ENCODE measurements at regions not wholly inside any gene's neighbourhood (a gene's known extent, or its start where the extent isn't known, plus 50 kb on each side); places are given as distances from the start of the nearest gene placed in this dataset.
"Not testable (repeated sequence)": the region's sequence is repeated elsewhere in the genome, so short reads cannot be mapped to it uniquely, and the experiment has no call there.

DNA sequence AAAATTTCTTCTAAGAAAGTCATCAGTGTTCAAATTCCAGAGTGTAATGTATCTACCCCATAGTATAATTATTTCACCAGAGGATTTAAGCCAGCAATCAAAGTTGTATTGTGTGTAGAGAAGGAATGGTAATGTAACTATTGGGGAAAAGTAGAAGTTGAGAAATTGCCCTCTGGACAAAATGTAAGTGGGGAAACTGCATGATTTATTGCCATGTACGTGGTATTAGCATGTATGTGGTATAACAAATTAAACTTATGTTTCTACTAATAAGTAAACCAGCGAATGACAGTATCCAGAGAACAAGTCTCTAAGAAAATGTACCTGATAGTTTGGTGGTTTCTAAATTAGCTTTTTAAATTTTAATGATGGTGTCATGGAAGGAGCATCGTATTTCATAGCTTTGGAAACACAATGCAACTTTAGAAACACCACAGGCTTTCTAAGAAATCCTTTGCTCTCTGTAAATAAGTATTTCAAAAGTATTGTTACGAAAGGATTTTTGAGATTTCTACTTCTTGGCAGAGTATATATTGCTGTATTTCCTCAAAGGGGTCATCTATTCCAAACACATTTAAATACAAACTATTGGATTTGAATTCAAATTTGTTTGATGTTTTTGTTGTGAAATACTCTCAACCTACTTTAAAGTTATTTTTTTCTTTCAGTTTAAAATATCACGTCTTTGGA, 1018.9 kb upstream of the ZEB2 start:
- no peak for DNase-seq
- intact Hi-C loops (cut with DNase I) = no loop called here

- intact Hi-C loops (cut with DNase I) = no loop called here
- DNase-seq = no peak
These were observed 1010.7 kb upstream of the ZEB2 start for GRCh38 chr2:145530653-145531052.

DNA sequence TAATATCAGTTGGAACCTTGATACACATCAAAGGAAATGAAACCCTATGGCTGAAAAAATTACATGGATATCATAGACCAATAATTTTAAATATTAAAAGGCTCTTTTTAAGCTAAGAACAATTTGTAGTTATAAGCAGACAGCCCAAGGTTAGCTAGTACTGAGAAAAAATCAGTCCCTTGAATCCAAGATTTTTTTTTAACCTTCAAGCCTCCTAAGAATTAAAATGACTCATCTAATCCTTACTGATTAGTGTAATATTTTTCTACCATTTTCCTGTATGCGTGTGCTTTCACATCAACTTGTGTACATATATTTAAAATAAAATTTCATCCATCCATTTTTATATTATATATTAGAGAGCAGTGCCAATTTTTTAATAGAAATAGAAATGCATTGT, 1004.9 kb upstream of the ZEB2 start:
- intact Hi-C loops (cut with DNase I) = no loop called here
- no peak for DNase-seq

GRCh38 chr2:145524303-145524702, 1004.4 kb upstream of the ZEB2 start:
- DNase-seq = no peak

DNA sequence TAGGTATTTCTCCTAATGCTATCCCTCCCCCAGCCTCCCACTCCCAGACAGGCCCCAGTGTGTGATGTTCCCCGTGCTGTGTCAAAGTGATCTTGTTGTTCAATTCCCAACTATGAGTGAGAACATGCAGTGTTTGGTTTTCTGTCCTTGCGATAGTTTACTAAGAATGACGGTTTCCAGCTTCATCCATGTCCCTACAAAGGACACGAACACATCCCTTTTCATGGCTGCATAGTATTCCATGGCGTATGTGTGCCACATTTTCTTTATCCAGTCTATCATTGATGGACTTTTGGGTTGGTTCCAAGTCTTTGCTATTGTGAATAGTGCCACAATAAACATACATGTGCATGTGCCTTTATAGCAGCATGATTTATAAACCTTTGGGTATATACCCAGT, 999.3 kb upstream of the ZEB2 start:
- intact Hi-C loops (cut with DNase I); DNase-seq: not testable (repeated sequence)

More at GRCh38 chr2:145524303-145524702, 1004.4 kb upstream of the ZEB2 start:
- intact Hi-C loops (cut with DNase I) = no loop called here

- intact Hi-C loops (cut with DNase I) = no loop called here
- no peak for DNase-seq
These were observed 992.0 kb upstream of the ZEB2 start for GRCh38 chr2:145511946-145512345.

- intact Hi-C loops (cut with DNase I) = no loop called here
- DNase-seq = no peak
These were observed 983.6 kb upstream of the ZEB2 start for GRCh38 chr2:145503511-145503910.

DNA sequence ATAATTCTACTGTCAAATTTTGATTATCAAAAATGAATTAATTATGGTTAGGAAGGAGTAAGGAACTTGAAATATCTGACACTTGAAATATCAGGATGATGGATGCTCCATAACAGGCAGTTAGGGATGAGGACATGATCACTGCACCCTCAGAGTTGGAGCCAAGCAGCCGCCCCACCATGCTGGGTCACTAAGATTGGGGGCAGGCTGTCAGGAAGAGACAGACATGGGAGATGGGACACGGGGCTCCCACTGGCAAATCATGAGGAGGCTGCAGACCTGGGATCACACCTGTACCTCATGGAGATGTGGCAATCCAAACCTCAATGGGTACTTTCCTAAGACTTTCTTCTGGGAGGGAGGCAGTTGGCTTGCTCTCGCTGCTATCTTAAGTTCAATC, 982.0 kb upstream of the ZEB2 start:
- DNase-seq = no peak
- intact Hi-C loops (cut with DNase I) = no loop called here

GRCh38 chr2:145495590-145495989, 975.7 kb upstream of the ZEB2 start:
- DNase-seq = no peak
- intact Hi-C loops (cut with DNase I) = no loop called here

DNA sequence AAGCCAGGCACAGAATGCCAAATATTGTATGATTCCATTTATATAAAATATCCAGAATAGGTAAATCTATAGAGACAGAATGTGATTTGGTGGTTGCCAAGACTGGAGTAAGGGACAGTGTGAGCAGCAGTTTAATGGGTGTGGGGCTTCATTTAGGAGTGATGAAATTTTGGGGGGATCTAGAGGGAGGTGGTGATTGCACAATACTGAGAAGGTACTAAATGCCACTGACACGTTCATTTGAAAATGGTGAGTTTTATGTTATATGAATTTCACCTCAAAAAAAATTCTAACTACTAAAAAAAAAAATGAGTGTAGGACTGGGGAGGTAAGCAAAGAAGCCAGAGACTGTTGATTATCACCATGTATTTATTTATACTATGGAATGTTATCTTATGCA, 974.5 kb upstream of the ZEB2 start:
- no peak for DNase-seq
- intact Hi-C loops (cut with DNase I) = no loop called here

DNA sequence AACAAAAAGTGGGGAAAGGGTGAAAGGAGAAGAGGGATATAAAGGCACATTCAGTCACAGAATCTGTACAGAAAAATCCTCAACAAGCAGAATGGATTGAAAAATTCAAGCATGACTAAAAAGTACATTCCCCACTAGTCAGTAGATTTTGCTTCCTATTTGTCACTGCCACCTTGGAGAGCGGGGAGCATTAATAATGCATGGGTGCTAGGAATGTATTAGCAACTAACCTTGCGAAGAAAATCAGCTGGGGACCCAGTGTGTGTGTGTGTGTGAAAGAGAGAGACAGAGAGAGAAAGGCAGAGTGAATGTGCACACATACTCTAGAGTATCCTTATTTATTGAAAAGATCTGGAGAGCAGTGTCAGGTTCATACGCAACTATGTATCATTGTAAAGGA, 968.7 kb upstream of the ZEB2 start:
- DNase-seq = no peak
- intact Hi-C loops (cut with DNase I) = no loop called here

DNA sequence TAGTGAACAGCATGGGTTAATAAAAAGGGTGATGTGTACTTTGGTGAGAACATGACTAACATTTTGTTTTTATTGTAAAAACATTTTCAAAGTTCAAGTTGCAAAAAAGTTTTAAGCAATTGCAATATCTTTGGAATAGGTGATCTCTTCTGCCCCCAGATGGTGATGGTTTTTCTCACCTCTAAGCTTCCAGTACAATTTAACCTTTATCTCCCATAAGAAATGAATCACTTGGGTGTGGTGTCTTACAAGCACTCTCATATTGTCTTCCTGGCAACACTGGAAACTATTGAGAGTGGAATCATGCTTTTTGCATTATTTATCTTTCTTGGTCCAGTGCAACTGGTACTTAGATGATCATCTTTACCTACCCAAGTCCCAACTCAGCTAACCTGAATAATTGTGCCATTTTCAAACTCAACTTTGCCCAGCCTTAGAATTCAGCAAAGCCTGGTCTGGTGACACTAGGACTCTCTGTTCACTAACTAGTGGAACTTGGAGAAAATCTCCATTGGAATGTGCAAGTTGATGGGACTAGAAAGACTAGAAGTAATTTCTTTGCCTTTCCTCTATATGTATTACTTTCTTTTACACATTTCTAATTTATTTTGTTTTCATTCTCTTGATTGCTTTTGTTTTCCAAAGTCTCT, 964.7 kb upstream of the ZEB2 start:
- DNase-seq = peak in 4 of 42 donors; percentile 6 to 14 (median 10)
- intact Hi-C loops (cut with DNase I) = no loop called here

DNA sequence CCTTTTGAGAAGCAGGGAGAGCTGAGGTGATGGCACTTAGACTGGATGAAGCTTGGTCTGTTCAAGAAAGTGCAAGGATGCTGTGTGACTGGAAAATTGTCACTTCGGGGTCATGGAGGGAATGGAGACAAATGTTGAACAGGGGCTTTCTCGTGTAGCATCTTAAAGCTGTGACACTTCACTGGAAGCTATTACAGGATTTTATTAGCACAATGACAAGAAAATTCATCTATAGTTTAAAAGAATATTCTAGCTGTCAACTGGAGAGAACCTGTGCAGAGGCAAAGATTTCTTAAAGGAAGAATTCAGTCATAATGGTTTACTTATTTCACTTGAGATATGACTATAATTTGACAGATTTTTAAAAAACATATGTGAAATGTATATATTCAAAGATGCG, 963.9 kb upstream of the ZEB2 start:
- no peak for DNase-seq
- intact Hi-C loops (cut with DNase I) = no loop called here

- intact Hi-C loops (cut with DNase I) = no loop called here
These were observed 961.5 kb upstream of the ZEB2 start for GRCh38 chr2:145481334-145481922.

DNA sequence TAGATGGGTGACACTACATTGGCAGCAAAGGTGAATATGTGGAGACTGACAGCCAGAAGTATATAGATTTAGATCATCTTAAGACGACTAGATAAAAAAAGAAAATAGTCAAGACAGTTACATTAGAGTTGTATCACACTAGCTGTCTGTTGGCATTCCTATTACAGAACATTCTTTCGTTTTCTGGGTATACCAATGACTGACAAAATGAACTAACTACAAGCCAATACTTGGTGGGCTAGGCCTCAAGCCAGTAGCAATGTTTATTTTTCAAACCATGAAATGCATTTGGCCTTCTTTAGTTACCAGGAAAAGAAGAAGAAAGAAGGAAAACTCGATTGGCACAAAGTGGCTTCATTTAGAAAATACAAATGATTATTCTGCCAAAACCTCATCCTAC, 944.9 kb upstream of the ZEB2 start:
- intact Hi-C loops (cut with DNase I) = no loop called here
- DNase-seq = no peak

More at GRCh38 chr2:145481334-145481922, 961.5 kb upstream of the ZEB2 start:
- DNase-seq = no peak

- intact Hi-C loops (cut with DNase I) = no loop called here
- DNase-seq = no peak
These were observed 940.2 kb upstream of the ZEB2 start for GRCh38 chr2:145460112-145460511.

- intact Hi-C loops (cut with DNase I) = no loop called here
- DNase-seq = peak in 9 of 42 donors; percentile 2 to 45 (median 10)
These were observed 911.4 kb upstream of the ZEB2 start for GRCh38 chr2:145431181-145431951.

DNA sequence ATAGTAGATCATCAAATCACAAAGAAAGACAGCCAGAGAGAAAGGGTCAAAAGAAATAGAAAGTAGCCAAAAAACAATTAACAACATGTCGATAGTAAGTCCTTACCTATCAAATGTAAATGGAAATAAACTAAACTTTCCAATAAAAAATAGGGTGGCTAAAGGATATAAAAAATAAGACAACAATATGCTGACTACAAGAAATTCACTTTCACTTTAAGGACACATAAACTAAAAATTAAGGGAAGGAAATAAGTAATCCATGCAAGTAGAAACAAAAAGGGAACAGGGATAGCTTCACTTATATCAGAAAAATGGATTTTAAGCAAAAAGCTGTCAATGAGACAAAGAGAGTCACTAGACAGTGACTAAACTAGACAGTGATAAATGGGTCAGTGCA, 903.9 kb upstream of the ZEB2 start:
- intact Hi-C loops (cut with DNase I) = no loop called here
- no peak for DNase-seq

GRCh38 chr2:145422576-145422975, 902.7 kb upstream of the ZEB2 start:
- DNase-seq = no peak
- intact Hi-C loops (cut with DNase I) = no loop called here

DNA sequence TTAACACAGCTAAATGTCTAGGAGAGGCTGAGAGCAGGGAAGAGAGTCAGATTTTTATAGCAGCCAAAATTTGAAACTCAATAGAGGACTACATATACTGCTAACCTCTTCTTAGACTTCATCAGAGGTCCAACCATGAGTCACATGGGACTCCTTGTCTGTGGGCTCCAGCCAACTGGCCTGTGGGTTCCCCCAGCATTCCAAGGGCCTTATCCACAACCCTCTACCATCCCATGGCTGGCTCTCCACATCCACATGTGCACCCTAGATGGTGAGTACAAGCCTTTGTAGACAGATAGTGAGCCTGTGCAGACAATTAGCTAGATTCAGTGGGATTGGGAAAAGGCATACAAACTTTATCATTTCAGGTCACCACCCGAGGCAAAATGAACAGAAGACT, 901.9 kb upstream of the ZEB2 start:
- no peak for DNase-seq
- intact Hi-C loops (cut with DNase I) = no loop called here

All from head of caudate nucleus (tissue), 42 donors.